Keratinocyte (primary cell): ENCODE measurements at regions not wholly inside any gene's neighbourhood (a gene's known extent, or its start where the extent isn't known, plus 50 kb on each side); places are given as distances from the start of the nearest gene placed in this dataset.

Experiments used
- DNase-seq: peaks from one replicate; pipeline ENCODE4 v3.0.0-alpha.2; 2011; ENCODE audit warnings: low read depth, missing footprints, low spot score
- FAIRE-seq: peaks from 2 replicates; lab custom pipeline; 2011; peaks lifted over from hg19 to GRCh38; lab: Jason Lieb, UNC
- H2AFZ ChIP-seq: 2 replicates; pipeline ENCODE4 v1.6.0; 2012; ENCODE audit warnings: low read length, control low read depth, inconsistent platforms; ENCODE audit not compliant: control insufficient read depth
- H3K27ac ChIP-seq: 2 replicates; pipeline ENCODE4 v1.5.1; 2011; ENCODE audit warnings: low read length; ENCODE audit not compliant: control insufficient read depth, insufficient read depth
- H3K27me3 ChIP-seq: 3 replicates; pipeline ENCODE4 v1.6.0; 2011; ENCODE audit warnings: low read length; ENCODE audit not compliant: control insufficient read depth, insufficient read depth; ENCODE audit errors: extremely low read depth
- H3K36me3 ChIP-seq, 2 experiments: 2 replicates in 1 of 2; 3 replicates in 1 of 2; pipeline ENCODE4 v1.5.1; 2011; ENCODE audit warnings: low read length in 2 of 2, mild to moderate bottlenecking in 1 of 2; ENCODE audit not compliant: control insufficient read depth in 2 of 2, insufficient read depth in 2 of 2; ENCODE audit errors: extremely low read depth in 1 of 2
- H3K4me1 ChIP-seq: 3 replicates; pipeline ENCODE4 v1.5.1; 2011; ENCODE audit warnings: low read length; ENCODE audit not compliant: control insufficient read depth, insufficient read depth; ENCODE audit errors: extremely low read depth
- H3K4me2 ChIP-seq: 3 replicates; pipeline ENCODE4 v1.6.0; 2011; ENCODE audit warnings: low read depth, low read length; ENCODE audit not compliant: control insufficient read depth, insufficient read depth; ENCODE audit errors: extremely low read depth
- H3K4me3 ChIP-seq, 3 experiments: fragments of 200-600 bp in 1 of 3; sonication (generic) in 1 of 3; 2 replicates in 2 of 3; 3 replicates in 1 of 3; pipeline ENCODE4 v1.5.1; 2011 to 2016; ENCODE audit warnings: low read length in 3 of 3, mild to moderate bottlenecking in 3 of 3, control low read depth in 2 of 3, inconsistent platforms in 1 of 3, low read depth in 1 of 3, mixed read lengths in 1 of 3, mixed run types in 1 of 3, moderate library complexity in 1 of 3; ENCODE audit not compliant: control insufficient read depth in 2 of 3, insufficient read depth in 2 of 3; ENCODE audit errors: extremely low read depth in 1 of 3
- H3K79me2 ChIP-seq: 2 replicates; pipeline ENCODE4 v1.6.0; 2012; ENCODE audit warnings: low read length; ENCODE audit not compliant: control insufficient read depth, insufficient read depth
- H3K9ac ChIP-seq: 3 replicates; pipeline ENCODE4 v1.6.0; 2011; ENCODE audit warnings: low read length; ENCODE audit not compliant: control insufficient read depth, insufficient read depth; ENCODE audit errors: extremely low read depth
- H3K9me1 ChIP-seq: 3 replicates; pipeline ENCODE4 v1.6.0; 2011; ENCODE audit warnings: low read length; ENCODE audit not compliant: control insufficient read depth, insufficient read depth; ENCODE audit errors: extremely low read depth
- H3K9me3 ChIP-seq: 2 replicates; pipeline ENCODE4 v1.5.1; 2012; ENCODE audit warnings: low read depth, low read length; ENCODE audit not compliant: control insufficient read depth
- H4K20me1 ChIP-seq: 3 replicates; pipeline ENCODE4 v1.6.0; 2011; ENCODE audit warnings: low read length; ENCODE audit not compliant: control insufficient read depth, insufficient read depth; ENCODE audit errors: extremely low read depth
- EZH2 ChIP-seq: IDR thresholded peaks from one replicate; pipeline ENCODE4 v1.6.1; 2012; ENCODE audit warnings: inconsistent platforms, mild to moderate bottlenecking, low read length, moderate library complexity
- dilution Hi-C: fragments of 300-500 bp; cut with MboI; formaldehyde crosslinking; loops from one replicate; pipeline ENCODE4 v1.7.0; 2020; ENCODE audit warnings: low sequenced_read_pairs; ENCODE audit not compliant: extremely low pct_ligation_motif_present
- TF ChIP-seq, protein P1 (sequence below), 3 experiments: IDR thresholded peaks in 1 of 3; conservative IDR thresholded peaks in 1 of 3; optimal IDR thresholded peaks in 1 of 3; 2 replicates in 2 of 3; 3 replicates in 1 of 3; pipeline versions ENCODE3 to v1.5.1; 2011; ENCODE audit warnings: low read length in 3 of 3, mild to moderate bottlenecking in 3 of 3, moderate library complexity in 2 of 3, control low read depth in 1 of 3, inconsistent platforms in 1 of 3; ENCODE audit not compliant: insufficient read depth in 2 of 3; ENCODE audit errors: extremely low read depth in 1 of 3

DNA sequence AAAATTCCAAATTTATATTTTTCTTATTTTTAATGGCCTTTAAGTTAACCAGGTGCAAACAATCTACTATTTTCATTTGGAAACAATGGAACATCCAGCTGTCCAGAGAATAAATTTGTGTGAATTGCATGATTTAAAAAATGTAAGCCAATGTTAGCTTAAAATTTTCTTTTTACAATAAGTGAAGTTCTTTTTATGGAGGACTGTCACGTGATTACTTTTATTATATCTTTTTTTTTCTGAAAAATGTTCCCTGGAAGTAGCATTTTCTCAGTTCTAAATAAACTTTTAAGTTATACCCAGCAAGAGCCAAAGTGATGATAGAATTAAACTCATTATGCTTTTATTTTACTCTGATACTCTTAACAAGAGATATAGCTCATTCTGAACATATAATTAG, 267.7 kb upstream of the SLC35B3 start:
- H3K4me1 ChIP-seq: peaks cover 3% of the 10 kb centered on the region
- H3K4me2 ChIP-seq: no peak overlapping the region
- no peak overlapping the region for H3K27ac ChIP-seq
- no peak overlapping the region for H3K9ac ChIP-seq
- no peak overlapping the region for H2AFZ ChIP-seq
- TF ChIP-seq, protein P1, sequence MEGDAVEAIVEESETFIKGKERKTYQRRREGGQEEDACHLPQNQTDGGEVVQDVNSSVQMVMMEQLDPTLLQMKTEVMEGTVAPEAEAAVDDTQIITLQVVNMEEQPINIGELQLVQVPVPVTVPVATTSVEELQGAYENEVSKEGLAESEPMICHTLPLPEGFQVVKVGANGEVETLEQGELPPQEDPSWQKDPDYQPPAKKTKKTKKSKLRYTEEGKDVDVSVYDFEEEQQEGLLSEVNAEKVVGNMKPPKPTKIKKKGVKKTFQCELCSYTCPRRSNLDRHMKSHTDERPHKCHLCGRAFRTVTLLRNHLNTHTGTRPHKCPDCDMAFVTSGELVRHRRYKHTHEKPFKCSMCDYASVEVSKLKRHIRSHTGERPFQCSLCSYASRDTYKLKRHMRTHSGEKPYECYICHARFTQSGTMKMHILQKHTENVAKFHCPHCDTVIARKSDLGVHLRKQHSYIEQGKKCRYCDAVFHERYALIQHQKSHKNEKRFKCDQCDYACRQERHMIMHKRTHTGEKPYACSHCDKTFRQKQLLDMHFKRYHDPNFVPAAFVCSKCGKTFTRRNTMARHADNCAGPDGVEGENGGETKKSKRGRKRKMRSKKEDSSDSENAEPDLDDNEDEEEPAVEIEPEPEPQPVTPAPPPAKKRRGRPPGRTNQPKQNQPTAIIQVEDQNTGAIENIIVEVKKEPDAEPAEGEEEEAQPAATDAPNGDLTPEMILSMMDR (optimal IDR thresholded peaks at IDR 0.05 in 1 of 3, IDR thresholded peaks at IDR 0.05 in 1 of 3, conservative IDR thresholded peaks at IDR 0.05 in 1 of 3; ENCODE audit: extremely low read depth in 1 of 3, insufficient read depth in 2 of 3, low read length in 3 of 3): no peak
- no peak for TF ChIP-seq EZH2
- no peaks in the 10 kb centered on the region for H3K36me3 ChIP-seq
- FAIRE-seq (no peak), DNase-seq (no peak)
- H4K20me1 ChIP-seq: no peaks in the 10 kb centered on the region
- H3K9me1 ChIP-seq: no peaks in the 10 kb centered on the region
- H3K79me2 ChIP-seq: no peaks in the 10 kb centered on the region
- dilution Hi-C loops: no loop called here
- no peaks in the 10 kb centered on the region for H3K27me3 ChIP-seq
- no peaks in the 10 kb centered on the region for H3K9me3 ChIP-seq
- H3K4me3 ChIP-seq: no peak overlapping the region

DNA sequence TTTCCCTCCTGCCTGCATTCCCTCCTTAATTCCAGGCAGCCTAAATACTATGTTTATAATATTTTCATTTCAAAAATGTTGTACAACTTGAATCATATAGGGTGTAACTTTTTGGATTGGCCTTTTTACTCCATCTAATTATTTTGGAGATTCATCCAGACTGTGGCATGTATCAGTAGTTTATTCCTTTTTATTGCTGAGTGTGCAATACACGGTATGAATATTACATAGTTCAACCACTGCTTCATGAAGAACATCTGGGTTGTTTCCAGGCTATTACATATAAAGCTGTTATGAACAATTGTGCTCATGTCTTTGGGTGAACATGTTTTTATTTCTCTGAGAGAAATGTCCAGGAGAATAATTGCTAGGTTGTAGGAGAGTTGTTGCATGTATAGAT, 253.5 kb upstream of the SLC35B3 start:
- no peaks in the 10 kb centered on the region for H4K20me1 ChIP-seq
- no peaks in the 10 kb centered on the region for H3K36me3 ChIP-seq
- no peaks in the 10 kb centered on the region for H3K27me3 ChIP-seq
- no peak overlapping the region for H3K9ac ChIP-seq
- H3K9me1 ChIP-seq: no peaks in the 10 kb centered on the region
- no peaks in the 10 kb centered on the region for H3K79me2 ChIP-seq
- FAIRE-seq (no peak), DNase-seq (no peak)
- H3K4me3 ChIP-seq: no peak overlapping the region
- dilution Hi-C loops: no loop called here
- TF ChIP-seq, protein P1 (optimal IDR thresholded peaks at IDR 0.05 in 1 of 3, IDR thresholded peaks at IDR 0.05 in 1 of 3, conservative IDR thresholded peaks at IDR 0.05 in 1 of 3; ENCODE audit: extremely low read depth in 1 of 3, insufficient read depth in 2 of 3, low read length in 3 of 3): no peak
- TF ChIP-seq EZH2: no peak
- H2AFZ ChIP-seq: no peak overlapping the region
- no peak overlapping the region for H3K4me2 ChIP-seq
- H3K9me3 ChIP-seq: no peaks in the 10 kb centered on the region
- H3K4me1 ChIP-seq: no peaks in the 10 kb centered on the region
- H3K27ac ChIP-seq: no peak overlapping the region
